Stimulated activated effector memory CD8-positive, alpha-beta T cell treated with anti-CD3 and anti-CD28 coated beads, Interleukin-12 subunit alpha, Interleukin-12 subunit beta, amount 100 ng/mL, for 72 hours (primary cell): ENCODE measurements at regions not wholly inside any gene's neighbourhood (a gene's known extent, or its start where the extent isn't known, plus 50 kb on each side); places are given as distances from the start of the nearest gene placed in this dataset.

Experiments used
- ATAC-seq: fragments of 150-1000 bp; cut with Tn5 transposase; 2 replicates; pipeline ENCODE4 v1.10.0; 2021
- DNase-seq, 2 donors: peaks; one replicate each; pipeline ENCODE4 v3.0.0; 2021 to 2022; ENCODE audit warnings: low spot score in 2 of 2
- H3K27ac Mint-ChIP-seq: one replicate; pipeline ENCODE4 v1.8.0; 2022; ENCODE audit warnings: mild to moderate bottlenecking, mixed read lengths
- H3K36me3 Mint-ChIP-seq: one replicate; pipeline ENCODE4 v1.8.0; 2022; ENCODE audit warnings: mild to moderate bottlenecking, mixed read lengths
- H3K4me1 Mint-ChIP-seq: one replicate; pipeline ENCODE4 v1.8.0; 2022; ENCODE audit warnings: mixed read lengths
- H3K4me3 Mint-ChIP-seq: one replicate; pipeline ENCODE4 v1.8.0; 2022; ENCODE audit warnings: mild to moderate bottlenecking, mixed read lengths
- H3K9me3 Mint-ChIP-seq: one replicate; pipeline ENCODE4 v1.8.0; 2022; ENCODE audit warnings: mixed read lengths

GRCh38 chr10:128934492-128934891 lies 532.5 kb upstream of the MGMT start:
- H3K4me1 Mint-ChIP-seq: no peaks in the 10 kb centered on the region
- ATAC-seq (no peak), DNase-seq (no peak)
- H3K4me3 Mint-ChIP-seq: no peak overlapping the region
- no peaks in the 10 kb centered on the region for H3K9me3 Mint-ChIP-seq
- no peaks in the 10 kb centered on the region for H3K36me3 Mint-ChIP-seq
- H3K27ac Mint-ChIP-seq: no peak overlapping the region

DNA sequence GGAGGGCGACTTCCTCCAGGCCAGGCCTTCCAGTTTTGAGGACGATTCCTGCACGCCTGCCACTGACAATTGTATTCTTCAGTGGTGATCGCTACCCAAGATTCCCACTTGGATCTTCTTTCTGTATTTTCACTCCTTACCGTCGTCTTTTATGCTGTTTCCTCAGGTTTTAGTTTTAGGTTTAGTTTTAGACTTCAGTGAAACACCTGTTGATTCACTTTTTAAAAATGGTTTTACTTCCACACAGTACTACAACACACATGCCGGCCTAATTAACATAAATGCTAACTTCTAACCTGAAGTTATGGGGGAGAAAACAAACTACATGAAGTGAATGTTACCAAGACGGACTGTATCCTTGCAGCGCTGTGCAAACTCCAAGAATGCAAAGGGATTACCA lies 530.6 kb upstream of the MGMT start:
- Mint-ChIP-seq H3K36me3 (no peaks in the 10 kb centered on the region), H3K9me3 (peaks cover 3% of the 10 kb centered on the region), H3K27ac (no peak overlapping the region), H3K4me1 (no peaks in the 10 kb centered on the region), H3K4me3 (no peak overlapping the region)
- DNase-seq: no peak
- no peak for ATAC-seq

DNA sequence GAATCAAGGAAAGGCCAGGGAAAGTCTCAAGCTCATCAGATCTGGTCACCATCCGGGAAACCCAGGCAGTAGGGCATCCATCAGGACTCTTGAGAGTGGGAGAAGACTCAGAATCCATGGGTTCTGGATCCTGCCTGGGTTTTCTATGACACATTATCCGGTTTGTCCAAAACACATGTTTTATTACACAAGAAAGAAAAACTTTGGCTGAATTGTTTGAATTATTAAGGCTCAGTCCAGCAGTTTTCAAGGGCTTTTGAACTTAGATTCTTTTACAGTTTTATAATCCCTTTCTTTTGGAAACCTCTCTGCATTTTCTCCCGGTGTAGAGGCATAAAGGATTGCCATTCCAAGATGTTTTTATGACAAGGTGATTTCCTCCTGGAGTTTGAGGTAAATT lies 528.5 kb upstream of the MGMT start:
- no peak overlapping the region for H3K4me3 Mint-ChIP-seq
- DNase-seq (no peak), ATAC-seq (no peak)
- no peaks in the 10 kb centered on the region for H3K36me3 Mint-ChIP-seq
- no peak overlapping the region for H3K27ac Mint-ChIP-seq
- H3K9me3 Mint-ChIP-seq: peaks cover 4% of the 10 kb centered on the region
- no peaks in the 10 kb centered on the region for H3K4me1 Mint-ChIP-seq

DNA sequence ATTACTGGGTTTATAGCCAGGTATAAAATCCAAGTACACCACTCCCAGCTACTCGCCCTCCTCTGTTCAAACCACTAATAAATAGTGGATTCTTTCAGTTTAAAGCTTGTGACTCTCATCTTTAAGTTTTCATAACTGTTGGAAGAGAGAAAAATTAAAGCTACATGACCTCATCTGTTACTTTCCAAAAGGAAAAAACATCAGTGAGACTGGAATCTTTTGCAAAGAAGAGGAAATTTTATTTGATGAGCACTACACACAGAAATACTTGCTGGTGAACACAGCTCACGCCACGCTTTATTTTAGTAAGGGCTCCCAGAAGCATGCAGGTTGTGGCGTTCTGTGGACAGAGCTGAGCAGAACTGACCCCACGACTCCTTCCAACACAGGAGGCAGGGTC lies 527.0 kb upstream of the MGMT start:
- Mint-ChIP-seq H3K4me1 (no peaks in the 10 kb centered on the region), H3K4me3 (no peak overlapping the region), H3K36me3 (no peaks in the 10 kb centered on the region), H3K27ac (no peak overlapping the region), H3K9me3 (peaks cover 11% of the 10 kb centered on the region)
- DNase-seq: no peak
- no peak for ATAC-seq

GRCh38 chr10:128943111-128943510 lies 523.9 kb upstream of the MGMT start:
- Mint-ChIP-seq H3K4me1 (no peaks in the 10 kb centered on the region), H3K27ac (no peak overlapping the region), H3K36me3 (no peaks in the 10 kb centered on the region), H3K9me3 (peaks cover 21% of the 10 kb centered on the region), H3K4me3 (no peak overlapping the region)
- ATAC-seq: no peak
- DNase-seq: no peak

DNA sequence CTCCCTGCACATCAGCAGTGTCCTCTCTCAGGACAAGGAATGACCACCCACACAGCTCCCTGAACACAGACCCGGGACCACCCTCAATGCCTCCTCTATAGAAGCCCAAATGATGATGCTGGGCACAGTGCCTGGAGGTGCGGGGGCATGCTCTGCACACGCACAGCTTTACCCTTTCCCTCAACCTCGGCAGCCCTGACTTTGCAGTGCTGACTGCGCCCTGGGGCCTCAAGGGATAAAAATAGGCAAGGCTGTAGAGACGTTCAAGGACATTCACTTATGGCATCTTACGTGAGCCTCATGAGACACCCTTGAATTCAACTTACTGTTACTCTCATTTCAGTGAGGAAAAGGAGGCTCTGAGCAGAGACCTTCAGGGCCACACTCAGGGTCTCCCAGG lies 521.6 kb upstream of the MGMT start:
- Mint-ChIP-seq H3K36me3 (no peaks in the 10 kb centered on the region), H3K9me3 (peaks cover 21% of the 10 kb centered on the region), H3K27ac (no peak overlapping the region), H3K4me3 (no peak overlapping the region), H3K4me1 (no peaks in the 10 kb centered on the region)
- ATAC-seq: no peak
- no peak for DNase-seq

GRCh38 chr10:128950159-128950915 lies 516.7 kb upstream of the MGMT start:
- H3K27ac Mint-ChIP-seq: no peak overlapping the region
- peaks cover 8% of the 10 kb centered on the region for H3K9me3 Mint-ChIP-seq
- no peak overlapping the region for H3K4me3 Mint-ChIP-seq
- DNase-seq: no peak
- H3K36me3 Mint-ChIP-seq: no peaks in the 10 kb centered on the region
- ATAC-seq: no peak
- H3K4me1 Mint-ChIP-seq: no peaks in the 10 kb centered on the region

DNA sequence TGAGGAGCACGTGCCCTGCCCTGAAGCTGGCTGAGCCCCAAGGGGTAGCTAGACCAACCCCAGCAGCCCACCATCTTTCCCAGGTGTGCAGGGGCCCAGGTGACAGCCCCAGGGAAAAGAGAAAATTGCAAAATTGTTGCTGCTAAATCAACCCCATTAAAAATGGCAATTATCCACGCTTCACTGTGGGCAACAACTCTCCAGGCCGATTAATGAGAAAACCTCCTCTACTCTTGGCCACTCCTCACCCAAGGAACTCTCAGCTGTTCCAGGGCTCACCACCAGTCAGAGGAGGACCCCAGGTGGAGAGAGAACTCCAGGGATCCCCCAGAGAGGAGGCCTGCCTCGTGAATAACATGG lies 516.1 kb upstream of the MGMT start:
- peaks cover 7% of the 10 kb centered on the region for H3K9me3 Mint-ChIP-seq
- no peak for ATAC-seq
- no peak overlapping the region for H3K4me3 Mint-ChIP-seq
- DNase-seq: no peak
- H3K4me1 Mint-ChIP-seq: no peaks in the 10 kb centered on the region
- H3K36me3 Mint-ChIP-seq: no peaks in the 10 kb centered on the region
- no peak overlapping the region for H3K27ac Mint-ChIP-seq

GRCh38 chr10:128952856-128953255 lies 514.2 kb upstream of the MGMT start:
- ATAC-seq (no peak), DNase-seq (no peak)
- Mint-ChIP-seq H3K4me3 (no peak overlapping the region), H3K4me1 (no peaks in the 10 kb centered on the region), H3K27ac (no peak overlapping the region), H3K36me3 (no peaks in the 10 kb centered on the region), H3K9me3 (no peaks in the 10 kb centered on the region)

DNA sequence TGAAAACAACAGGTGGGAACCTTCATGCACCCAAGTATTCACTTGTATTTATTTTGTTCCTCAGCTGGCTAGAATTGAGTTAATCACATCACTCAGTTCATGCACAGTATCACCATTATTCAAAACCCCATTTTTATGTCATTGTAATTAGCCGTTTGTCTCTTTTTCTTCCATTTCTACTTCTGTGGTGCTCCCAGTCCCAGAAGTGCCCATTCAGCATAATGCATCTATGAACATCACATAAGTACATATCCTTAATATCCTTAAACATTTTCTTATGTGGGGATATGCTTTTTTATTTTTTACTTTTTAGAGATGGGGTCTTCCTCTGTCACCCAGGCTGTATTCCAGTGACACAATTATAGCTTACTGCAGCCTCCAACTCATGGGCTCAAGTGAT lies 510.9 kb upstream of the MGMT start:
- no peak overlapping the region for H3K4me3 Mint-ChIP-seq
- H3K4me1 Mint-ChIP-seq: no peaks in the 10 kb centered on the region
- no peaks in the 10 kb centered on the region for H3K9me3 Mint-ChIP-seq
- DNase-seq: no peak
- H3K27ac Mint-ChIP-seq: no peak overlapping the region
- no peak for ATAC-seq
- H3K36me3 Mint-ChIP-seq: no peaks in the 10 kb centered on the region

- Mint-ChIP-seq H3K27ac (no peak overlapping the region), H3K4me1 (no peaks in the 10 kb centered on the region), H3K4me3 (no peak overlapping the region), H3K9me3 (no peaks in the 10 kb centered on the region), H3K36me3 (no peaks in the 10 kb centered on the region)
- no peak for DNase-seq
- no peak for ATAC-seq
Measured at GRCh38 chr10:128957221-128957620, 509.8 kb upstream of the MGMT start.

DNA sequence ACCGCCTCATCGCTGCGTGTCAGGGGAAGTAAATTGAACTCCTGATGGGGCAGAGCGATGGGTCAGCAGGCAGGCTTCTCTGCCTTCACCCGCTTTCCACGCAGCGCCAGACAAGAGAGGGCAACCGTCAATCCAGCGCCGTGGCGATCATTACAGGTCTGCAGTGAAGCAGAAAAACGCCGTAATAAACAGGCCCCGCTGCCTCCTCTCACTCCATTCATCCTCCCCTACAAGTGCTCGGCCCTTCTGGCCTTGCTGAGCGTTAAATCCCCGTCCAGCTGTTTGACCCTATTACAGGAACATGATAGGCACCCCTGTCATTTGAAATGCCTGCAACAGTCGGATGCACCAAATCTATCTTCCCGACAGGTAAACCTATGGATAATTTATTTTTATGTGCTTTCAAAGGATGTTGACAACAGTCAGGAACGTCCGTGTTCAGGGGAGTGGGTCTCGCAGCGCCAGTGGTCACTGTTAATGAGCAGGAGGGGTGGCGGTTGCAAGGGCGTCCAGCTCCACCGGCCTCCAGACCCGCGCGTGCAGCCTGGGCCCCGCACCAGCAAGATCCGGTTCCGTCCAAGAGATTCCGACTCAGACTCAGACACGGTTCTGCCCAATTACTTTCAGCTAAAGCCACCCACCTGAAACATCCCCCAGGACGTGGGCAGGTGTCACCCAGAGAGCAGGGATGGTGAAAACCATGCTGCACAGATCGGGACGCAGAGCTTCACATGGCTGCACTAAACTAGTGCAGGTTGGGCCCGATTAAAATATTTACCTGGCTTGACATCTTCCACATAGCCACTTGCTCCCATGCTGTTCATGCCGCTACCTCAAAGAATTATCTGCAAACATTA lies 508.0 kb upstream of the MGMT start:
- Mint-ChIP-seq H3K4me1 (no peaks in the 10 kb centered on the region), H3K9me3 (no peaks in the 10 kb centered on the region), H3K36me3 (no peaks in the 10 kb centered on the region), H3K27ac (no peak overlapping the region), H3K4me3 (no peak overlapping the region)
- DNase-seq (no peak), ATAC-seq (no peak)

- no peak for DNase-seq
- no peak for ATAC-seq
- no peak overlapping the region for H3K4me3 Mint-ChIP-seq
- H3K27ac Mint-ChIP-seq: no peak overlapping the region
- no peaks in the 10 kb centered on the region for H3K9me3 Mint-ChIP-seq
- no peaks in the 10 kb centered on the region for H3K4me1 Mint-ChIP-seq
- H3K36me3 Mint-ChIP-seq: no peaks in the 10 kb centered on the region
Measured at GRCh38 chr10:128959746-128960145, 507.3 kb upstream of the MGMT start.

- DNase-seq (no peak), ATAC-seq (no peak)
- no peaks in the 10 kb centered on the region for H3K4me1 Mint-ChIP-seq
- no peaks in the 10 kb centered on the region for H3K9me3 Mint-ChIP-seq
- no peak overlapping the region for H3K27ac Mint-ChIP-seq
- no peak overlapping the region for H3K4me3 Mint-ChIP-seq
- no peaks in the 10 kb centered on the region for H3K36me3 Mint-ChIP-seq
Measured at GRCh38 chr10:128960517-128960916, 506.5 kb upstream of the MGMT start.

GRCh38 chr10:128962182-128962581 lies 504.9 kb upstream of the MGMT start:
- H3K36me3 Mint-ChIP-seq: no peaks in the 10 kb centered on the region
- DNase-seq (no peak), ATAC-seq (no peak)
- no peak overlapping the region for H3K4me3 Mint-ChIP-seq
- H3K4me1 Mint-ChIP-seq: no peaks in the 10 kb centered on the region
- H3K27ac Mint-ChIP-seq: no peak overlapping the region
- no peaks in the 10 kb centered on the region for H3K9me3 Mint-ChIP-seq
